ENCODE measurements at regions not wholly inside any gene's neighbourhood (a gene's known extent, or its start where the extent isn't known, plus 50 kb on each side); places are given as distances from the start of the nearest gene placed in this dataset.
"Not testable (repeated sequence)": the region's sequence is repeated elsewhere in the genome, so short reads cannot be mapped to it uniquely, and the experiment has no call there.

- TF ChIP-seq TAF1 (IDR thresholded peaks at IDR 0.05; ENCODE audit: low read depth, low read length) (no peak), SPI1 (IDR thresholded peaks at IDR 0.05; ENCODE audit: low read depth, low read length) (no peak), POLR2AphosphoS5 (IDR thresholded peaks at IDR 0.05; ENCODE audit: low read depth, low read length) (no peak), POU2F2 (IDR thresholded peaks at IDR 0.05; ENCODE audit: low read depth, low read length) (no peak), POLR2A (IDR thresholded peaks at IDR 0.05; ENCODE audit: low read depth, low read length) (no peak), PAX5 (IDR thresholded peaks at IDR 0.05; ENCODE audit: insufficient read depth, low read length, severe bottlenecking) (no peak)
- no peak for FAIRE-seq
- no peak for DNase-seq (ENCODE audit: insufficient read length, low spot score)
Observed at GRCh38 chr17:71003736-71004135, 834.4 kb downstream of the KCNJ2 start.

- DNase-seq (ENCODE audit: insufficient read length, low spot score) = no peak
- TF ChIP-seq POLR2A (IDR thresholded peaks at IDR 0.05; ENCODE audit: low read depth, low read length) (no peak), SPI1 (IDR thresholded peaks at IDR 0.05; ENCODE audit: low read depth, low read length) (no peak), TAF1 (IDR thresholded peaks at IDR 0.05; ENCODE audit: low read depth, low read length) (no peak), POU2F2 (IDR thresholded peaks at IDR 0.05; ENCODE audit: low read depth, low read length) (no peak), POLR2AphosphoS5 (IDR thresholded peaks at IDR 0.05; ENCODE audit: low read depth, low read length) (no peak), PAX5 (IDR thresholded peaks at IDR 0.05; ENCODE audit: insufficient read depth, low read length, severe bottlenecking) (no peak)
- FAIRE-seq = no peak
Observed at GRCh38 chr17:71004413-71004812, 835.1 kb downstream of the KCNJ2 start.

- no peak for DNase-seq (ENCODE audit: insufficient read length, low spot score)
- FAIRE-seq = no peak
- TF ChIP-seq TAF1 (IDR thresholded peaks at IDR 0.05; ENCODE audit: low read depth, low read length) (no peak), POLR2A (IDR thresholded peaks at IDR 0.05; ENCODE audit: low read depth, low read length) (no peak), SPI1 (IDR thresholded peaks at IDR 0.05; ENCODE audit: low read depth, low read length) (no peak), POU2F2 (IDR thresholded peaks at IDR 0.05; ENCODE audit: low read depth, low read length) (no peak), PAX5 (IDR thresholded peaks at IDR 0.05; ENCODE audit: insufficient read depth, low read length, severe bottlenecking) (no peak), POLR2AphosphoS5 (IDR thresholded peaks at IDR 0.05; ENCODE audit: low read depth, low read length) (no peak)
Observed at GRCh38 chr17:71011391-71011790, 842.1 kb downstream of the KCNJ2 start.

- DNase-seq (ENCODE audit: insufficient read length, low spot score) (no peak), FAIRE-seq (no peak)
- TF ChIP-seq POLR2A (IDR thresholded peaks at IDR 0.05; ENCODE audit: low read depth, low read length) (no peak), PAX5 (IDR thresholded peaks at IDR 0.05; ENCODE audit: insufficient read depth, low read length, severe bottlenecking) (no peak)
Observed at GRCh38 chr17:71019699-71020098, 850.4 kb downstream of the KCNJ2 start.

- DNase-seq (ENCODE audit: insufficient read length, low spot score) (no peak), FAIRE-seq (no peak)
- no peak for TF ChIP-seq TAF1 (IDR thresholded peaks at IDR 0.05; ENCODE audit: low read depth, low read length)
- TF ChIP-seq POU2F2 (IDR thresholded peaks at IDR 0.05; ENCODE audit: low read depth, low read length) = no peak
- no peak for TF ChIP-seq SPI1 (IDR thresholded peaks at IDR 0.05; ENCODE audit: low read depth, low read length)
- TF ChIP-seq POLR2AphosphoS5 (IDR thresholded peaks at IDR 0.05; ENCODE audit: low read depth, low read length) = no peak
- TF ChIP-seq POLR2A (IDR thresholded peaks at IDR 0.05; ENCODE audit: low read depth, low read length) = no peak
Observed at GRCh38 chr17:71022758-71023157, 853.4 kb downstream of the KCNJ2 start.

GRCh38 chr17:71023249-71024030 is 854.1 kb downstream of the KCNJ2 start:
- TF ChIP-seq POLR2AphosphoS5 (IDR thresholded peaks at IDR 0.05; ENCODE audit: low read depth, low read length) = no peak
- TF ChIP-seq SPI1 (IDR thresholded peaks at IDR 0.05; ENCODE audit: low read depth, low read length) = no peak
- no peak for TF ChIP-seq POU2F2 (IDR thresholded peaks at IDR 0.05; ENCODE audit: low read depth, low read length)
- no peak for TF ChIP-seq PAX5 (IDR thresholded peaks at IDR 0.05; ENCODE audit: insufficient read depth, low read length, severe bottlenecking)
- TF ChIP-seq TAF1 (IDR thresholded peaks at IDR 0.05; ENCODE audit: low read depth, low read length) = no peak
- no peak for TF ChIP-seq POLR2A (IDR thresholded peaks at IDR 0.05; ENCODE audit: low read depth, low read length)
- no peak for FAIRE-seq
- DNase-seq (ENCODE audit: insufficient read length, low spot score) = no peak

- FAIRE-seq (no peak), DNase-seq (ENCODE audit: insufficient read length, low spot score) (no peak)
- TF ChIP-seq POLR2AphosphoS5 (IDR thresholded peaks at IDR 0.05; ENCODE audit: low read depth, low read length) (no peak), POLR2A (IDR thresholded peaks at IDR 0.05; ENCODE audit: low read depth, low read length) (no peak), POU2F2 (IDR thresholded peaks at IDR 0.05; ENCODE audit: low read depth, low read length) (no peak), SPI1 (IDR thresholded peaks at IDR 0.05; ENCODE audit: low read depth, low read length) (no peak), PAX5 (IDR thresholded peaks at IDR 0.05; ENCODE audit: insufficient read depth, low read length, severe bottlenecking) (no peak), TAF1 (IDR thresholded peaks at IDR 0.05; ENCODE audit: low read depth, low read length) (no peak)
Observed at GRCh38 chr17:71024172-71024571, 854.8 kb downstream of the KCNJ2 start.

GRCh38 chr17:71024969-71025368 is 855.6 kb downstream of the KCNJ2 start:
- no peak for FAIRE-seq
- DNase-seq (ENCODE audit: insufficient read length, low spot score) = no peak

GRCh38 chr17:71029246-71029645 is 859.9 kb downstream of the KCNJ2 start:
- TF ChIP-seq POLR2AphosphoS5 (IDR thresholded peaks at IDR 0.05; ENCODE audit: low read depth, low read length) = no peak
- no peak for TF ChIP-seq TAF1 (IDR thresholded peaks at IDR 0.05; ENCODE audit: low read depth, low read length)
- no peak for TF ChIP-seq POLR2A (IDR thresholded peaks at IDR 0.05; ENCODE audit: low read depth, low read length)
- no peak for TF ChIP-seq PAX5 (IDR thresholded peaks at IDR 0.05; ENCODE audit: insufficient read depth, low read length, severe bottlenecking)
- TF ChIP-seq SPI1 (IDR thresholded peaks at IDR 0.05; ENCODE audit: low read depth, low read length) = no peak
- no peak for TF ChIP-seq POU2F2 (IDR thresholded peaks at IDR 0.05; ENCODE audit: low read depth, low read length)
- DNase-seq (ENCODE audit: insufficient read length, low spot score) (no peak), FAIRE-seq (no peak)

More at GRCh38 chr17:71024969-71025368, 855.6 kb downstream of the KCNJ2 start:
- TF ChIP-seq SPI1 (IDR thresholded peaks at IDR 0.05; ENCODE audit: low read depth, low read length) (no peak), TAF1 (IDR thresholded peaks at IDR 0.05; ENCODE audit: low read depth, low read length) (no peak), PAX5 (IDR thresholded peaks at IDR 0.05; ENCODE audit: insufficient read depth, low read length, severe bottlenecking) (no peak), POLR2AphosphoS5 (IDR thresholded peaks at IDR 0.05; ENCODE audit: low read depth, low read length) (no peak), POLR2A (IDR thresholded peaks at IDR 0.05; ENCODE audit: low read depth, low read length) (no peak), POU2F2 (IDR thresholded peaks at IDR 0.05; ENCODE audit: low read depth, low read length) (no peak)

GRCh38 chr17:71031286-71031685 is 862.0 kb downstream of the KCNJ2 start:
- FAIRE-seq; DNase-seq (ENCODE audit: insufficient read length, low spot score): not testable (repeated sequence)
